Esophagus squamous epithelium (tissue), 4 donors: ENCODE measurements at regions not wholly inside any gene's neighbourhood (a gene's known extent, or its start where the extent isn't known, plus 50 kb on each side); places are given as distances from the start of the nearest gene placed in this dataset.

Experiments
- POLR2A ChIP-seq, 4 donors: fragments of 450-650 bp; IDR thresholded peaks; one replicate each; pipeline ENCODE4 v1.6.1; 2017; ENCODE audit warnings: antibody characterized with exemption in 4 of 4, mild to moderate bottlenecking in 4 of 4, moderate library complexity in 3 of 4
- TF ChIP-seq, protein P1 (sequence below), 6 experiments: fragments of 450-650 bp in 4 of 6; fragments of 200-600 bp in 2 of 6; sonication (generic) in 2 of 6; IDR thresholded peaks; one replicate each; pipeline ENCODE4 v1.5.1; 2016 to 2019; ENCODE audit warnings: antibody characterized with exemption in 6 of 6, mild to moderate bottlenecking in 4 of 6, moderate library complexity in 4 of 6

GRCh38 chr15:87626860-87627259 lies 629.7 kb downstream of the NTRK3 start:
- TF ChIP-seq, protein P1, sequence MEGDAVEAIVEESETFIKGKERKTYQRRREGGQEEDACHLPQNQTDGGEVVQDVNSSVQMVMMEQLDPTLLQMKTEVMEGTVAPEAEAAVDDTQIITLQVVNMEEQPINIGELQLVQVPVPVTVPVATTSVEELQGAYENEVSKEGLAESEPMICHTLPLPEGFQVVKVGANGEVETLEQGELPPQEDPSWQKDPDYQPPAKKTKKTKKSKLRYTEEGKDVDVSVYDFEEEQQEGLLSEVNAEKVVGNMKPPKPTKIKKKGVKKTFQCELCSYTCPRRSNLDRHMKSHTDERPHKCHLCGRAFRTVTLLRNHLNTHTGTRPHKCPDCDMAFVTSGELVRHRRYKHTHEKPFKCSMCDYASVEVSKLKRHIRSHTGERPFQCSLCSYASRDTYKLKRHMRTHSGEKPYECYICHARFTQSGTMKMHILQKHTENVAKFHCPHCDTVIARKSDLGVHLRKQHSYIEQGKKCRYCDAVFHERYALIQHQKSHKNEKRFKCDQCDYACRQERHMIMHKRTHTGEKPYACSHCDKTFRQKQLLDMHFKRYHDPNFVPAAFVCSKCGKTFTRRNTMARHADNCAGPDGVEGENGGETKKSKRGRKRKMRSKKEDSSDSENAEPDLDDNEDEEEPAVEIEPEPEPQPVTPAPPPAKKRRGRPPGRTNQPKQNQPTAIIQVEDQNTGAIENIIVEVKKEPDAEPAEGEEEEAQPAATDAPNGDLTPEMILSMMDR (IDR thresholded peaks at IDR 0.05), result no peak
- TF ChIP-seq POLR2A (IDR thresholded peaks at IDR 0.05), result no peak
